Spleen (tissue), 11 donors: ENCODE measurements at regions not wholly inside any gene's neighbourhood (a gene's known extent, or its start where the extent isn't known, plus 50 kb on each side); places are given as distances from the start of the nearest gene placed in this dataset.

Source experiments
- DNase-seq: peaks from one replicate; pipeline ENCODE4 v3.0.0-alpha.2; 2020
- H3K27ac ChIP-seq, 8 donors: fragments of 200-600 bp; sonication (generic) in 7 of 8; 1 replicate in 4 of 8; 2 replicates in 4 of 8; pipeline versions ENCODE4 v1.5.0 to v1.8.0; 2016 to 2021; ENCODE audit warnings: inconsistent platforms in 4 of 8, mild to moderate bottlenecking in 4 of 8, moderate library complexity in 1 of 8
- H3K27me3 ChIP-seq, 7 donors: fragments of 200-600 bp; sonication (generic) in 6 of 7; replicated peaks in 1 of 7; 1 replicate in 4 of 7; 2 replicates in 3 of 7; pipeline versions ENCODE4 v1.5.0 to v1.8.0; 2016 to 2021; ENCODE audit warnings: inconsistent platforms in 3 of 7, mild to moderate bottlenecking in 1 of 7
- H3K36me3 ChIP-seq, 6 donors: fragments of 200-600 bp; sonication (generic) in 5 of 6; 1 replicate in 4 of 6; 2 replicates in 2 of 6; pipeline versions ENCODE4 v1.5.0 to v1.8.0; 2016 to 2021; ENCODE audit warnings: inconsistent platforms in 2 of 6
- H3K4me1 ChIP-seq, 6 donors: fragments of 200-600 bp; sonication (generic) in 5 of 6; 1 replicate in 3 of 6; 2 replicates in 3 of 6; pipeline versions ENCODE4 v1.5.0 to v1.8.0; 2016 to 2021; ENCODE audit warnings: inconsistent platforms in 3 of 6
- H3K4me3 ChIP-seq, 8 donors: fragments of 200-600 bp; sonication (generic) in 7 of 8; 1 replicate in 4 of 8; 2 replicates in 4 of 8; pipeline versions ENCODE4 v1.5.0 to v1.8.0; 2016 to 2021; ENCODE audit warnings: inconsistent platforms in 4 of 8, mild to moderate bottlenecking in 4 of 8, moderate library complexity in 2 of 8
- H3K9me3 ChIP-seq, 8 donors: fragments of 200-600 bp; sonication (generic) in 7 of 8; 1 replicate in 4 of 8; 2 replicates in 4 of 8; pipeline versions ENCODE4 v1.5.0 to v1.8.0; 2016 to 2021; ENCODE audit warnings: inconsistent platforms in 4 of 8
- CTCF ChIP-seq, 11 experiments: fragments of 200-600 bp in 7 of 11; fragments of 450-650 bp in 4 of 11; sonication (generic) in 4 of 11; IDR thresholded peaks in 8 of 11; conservative IDR thresholded peaks in 3 of 11; 1 replicate in 7 of 11; 2 replicates in 4 of 11; pipeline versions ENCODE4 v1.4.0 to v1.8.0; 2016 to 2021; ENCODE audit warnings: antibody characterized with exemption in 11 of 11, inconsistent platforms in 4 of 11, mild to moderate bottlenecking in 1 of 11
- POLR2A ChIP-seq, 3 donors: fragments of 450-650 bp; IDR thresholded peaks; one replicate each; pipeline ENCODE4 v1.5.1; 2017; ENCODE audit warnings: antibody characterized with exemption in 3 of 3, mild to moderate bottlenecking in 1 of 3
- POLR2AphosphoS5 ChIP-seq, 3 donors: sonication (generic); formaldehyde crosslinking; IDR thresholded peaks; one replicate each; pipeline ENCODE4 v1.5.1; 2017; ENCODE audit warnings: antibody characterized with exemption in 3 of 3
- WGBS, 5 donors: extraction: QIAGEN DNeasy Blood & Tissue Kit in 3 of 5; methylation state at CpG; one replicate each; pipeline versions ENCODE4 v1.1.5 to v1.1.7; 2013 to 2018; 5-methylcytosine and 5-hydroxymethylcytosine counted together
- intact Hi-C: fragments of 100-400 bp; cut with DNase I; formaldehyde crosslinking; loops from one replicate; pipeline ENCODE4 v1.15.0; 2023; ENCODE audit warnings: low total_unique reads
- donor health status: healthy with polysubstance abuse.
- donor health status: DM: no; HTN: no; CAD: no; lungs with moderate emphysema.
- donor health status: DM: no; HTN: no; CAD: no.
- donor health status: Bipolar disorder and iron deficiency.
- donor health status: healthy.
- donor health status: DM: no; HTN: no; CAD: no.
- donor health status: DM: yes; HTN: yes; CAD: no.

- intact Hi-C loops = no loop called here
- Histone ChIP-seq H3K4me3 (no peak overlapping the region), H3K9me3 (peaks cover 0 to 19% (median 0%) of the 10 kb centered on the region in 8 donors), H3K27me3 (no peaks in the 10 kb centered on the region), H3K4me1 (no peaks in the 10 kb centered on the region), H3K27ac (no peak overlapping the region), H3K36me3 (no peaks in the 10 kb centered on the region)
- DNase-seq = peak; percentile 43
- no peak for TF ChIP-seq POLR2A (IDR thresholded peaks at IDR 0.05)
- no peak for TF ChIP-seq CTCF (IDR thresholded peaks at IDR 0.05 in 8 of 11, conservative IDR thresholded peaks at IDR 0.05 in 3 of 11)
- TF ChIP-seq POLR2AphosphoS5 (IDR thresholded peaks at IDR 0.05) = no peak
- 65 to 89% (median 77%) methylated on average over 2 to 4 of the region's 4 CpGs for WGBS, 5 donors
Observed at GRCh38 chr5:99928490-99928889, 606.7 kb upstream of the FAM174A start.

- no peak overlapping the region for H3K4me3 ChIP-seq
- TF ChIP-seq POLR2AphosphoS5 (IDR thresholded peaks at IDR 0.05) = no peak
- TF ChIP-seq CTCF (IDR thresholded peaks at IDR 0.05 in 8 of 11, conservative IDR thresholded peaks at IDR 0.05 in 3 of 11) = no peak
- no peak for TF ChIP-seq POLR2A (IDR thresholded peaks at IDR 0.05)
- no peak for DNase-seq
- H3K9me3 ChIP-seq = peaks cover 0 to 19% (median 0%) of the 10 kb centered on the region in 8 donors
- H3K4me1 ChIP-seq = no peaks in the 10 kb centered on the region
- no peaks in the 10 kb centered on the region for H3K36me3 ChIP-seq
- H3K27ac ChIP-seq = no peak overlapping the region
- WGBS, 5 donors = 64 to 76% (median 74%) methylated on average over 1 of the region's 1 CpG
- intact Hi-C loops = no loop called here
- H3K27me3 ChIP-seq = no peaks in the 10 kb centered on the region
Observed at GRCh38 chr5:99926463-99926862, 608.7 kb upstream of the FAM174A start.

GRCh38 chr5:99922386-99922785 lies 612.8 kb upstream of the FAM174A start:
- DNase-seq = no peak
- no peaks in the 10 kb centered on the region for H3K9me3 ChIP-seq

GRCh38 chr5:99911971-99912370 lies 623.2 kb upstream of the FAM174A start:
- H3K4me1 ChIP-seq = no peaks in the 10 kb centered on the region
- H3K36me3 ChIP-seq = no peaks in the 10 kb centered on the region
- intact Hi-C loops = no loop called here
- 45 to 55% (median 53%) methylated on average over 1 of the region's 1 CpG for WGBS, 5 donors
- TF ChIP-seq POLR2A (IDR thresholded peaks at IDR 0.05) = no peak
- TF ChIP-seq CTCF (IDR thresholded peaks at IDR 0.05 in 8 of 11, conservative IDR thresholded peaks at IDR 0.05 in 3 of 11) = no peak
- TF ChIP-seq POLR2AphosphoS5 (IDR thresholded peaks at IDR 0.05) = no peak
- peaks cover 0 to 6% (median 0%) of the 10 kb centered on the region in 8 donors for H3K9me3 ChIP-seq
- no peaks in the 10 kb centered on the region for H3K27me3 ChIP-seq
- no peak for DNase-seq
- H3K27ac ChIP-seq = no peak overlapping the region
- no peak overlapping the region for H3K4me3 ChIP-seq

More at GRCh38 chr5:99922386-99922785, 612.8 kb upstream of the FAM174A start:
- intact Hi-C loops = no loop called here
- no peaks in the 10 kb centered on the region for H3K4me1 ChIP-seq
- no peak overlapping the region for H3K4me3 ChIP-seq
- no peak overlapping the region for H3K27ac ChIP-seq
- H3K36me3 ChIP-seq = no peaks in the 10 kb centered on the region
- no peak for TF ChIP-seq POLR2A (IDR thresholded peaks at IDR 0.05)
- TF ChIP-seq POLR2AphosphoS5 (IDR thresholded peaks at IDR 0.05) = no peak
- no peak for TF ChIP-seq CTCF (IDR thresholded peaks at IDR 0.05 in 8 of 11, conservative IDR thresholded peaks at IDR 0.05 in 3 of 11)
- H3K27me3 ChIP-seq = no peaks in the 10 kb centered on the region
